Transverse colon (tissue), 4 donors: ENCODE measurements at regions not wholly inside any gene's neighbourhood (a gene's known extent, or its start where the extent isn't known, plus 50 kb on each side); places are given as distances from the start of the nearest gene placed in this dataset.

Experiments used
- DNase-seq: peaks from one replicate; pipeline ENCODE4 v3.0.0-alpha.2; 2019
- H3K27ac ChIP-seq, 4 donors: fragments of 200-600 bp; sonication (generic); 2 replicates each; pipeline ENCODE4 v1.5.1; 2016 to 2018; ENCODE audit warnings: inconsistent platforms in 4 of 4
- H3K27me3 ChIP-seq: fragments of 200-600 bp; sonication (generic); 2 replicates; pipeline ENCODE4 v1.5.1; 2017; ENCODE audit warnings: inconsistent platforms
- H3K36me3 ChIP-seq, 4 donors: fragments of 200-600 bp; sonication (generic); 2 replicates each; pipeline ENCODE4 v1.5.1; 2017 to 2019; ENCODE audit warnings: inconsistent platforms in 4 of 4
- H3K4me1 ChIP-seq, 4 donors: fragments of 200-600 bp; sonication (generic); 2 replicates each; pipeline ENCODE4 v1.5.1; 2017 to 2020; ENCODE audit warnings: inconsistent platforms in 4 of 4
- H3K4me3 ChIP-seq, 4 donors: fragments of 200-600 bp; sonication (generic); 1 replicate in 1 of 4; 2 replicates in 3 of 4; pipeline versions ENCODE4 v1.5.1 to v1.6.1; 2017 to 2019; ENCODE audit warnings: inconsistent platforms in 4 of 4
- H3K9me3 ChIP-seq, 2 donors: fragments of 200-600 bp; sonication (generic); 2 replicates each; pipeline ENCODE4 v1.5.1; 2017 to 2019; ENCODE audit warnings: inconsistent platforms in 2 of 2
- EP300 ChIP-seq: sonication (generic); formaldehyde crosslinking; IDR thresholded peaks from one replicate; pipeline ENCODE4 v1.6.1; 2017; ENCODE audit warnings: antibody characterized with exemption, low read depth
- POLR2A ChIP-seq: fragments of 450-650 bp; IDR thresholded peaks from one replicate; pipeline ENCODE4 v1.6.1; 2016; ENCODE audit warnings: antibody characterized with exemption, mild to moderate bottlenecking, moderate library complexity
- POLR2AphosphoS5 ChIP-seq, 3 donors: sonication (generic); formaldehyde crosslinking; IDR thresholded peaks; one replicate each; pipeline ENCODE4 v1.6.1; 2016; ENCODE audit warnings: antibody characterized with exemption in 3 of 3
- WGBS, 2 donors: methylation state at CpG; one replicate each; pipeline ENCODE4 v1.1.5; 2018; ENCODE audit warnings: low coverage in 1 of 2; 5-methylcytosine and 5-hydroxymethylcytosine counted together
- in situ Hi-C, 4 donors: fragments of 200-750 bp; cut with MboI; loops; one replicate each; pipeline versions ENCODE4 v1.15.0 to v1.15.1; 2017; ENCODE audit warnings: low sequenced_read_pairs in 3 of 4, low pct_ligation_motif_present in 1 of 4, low pct_unique_long_range_greater_than_20kb in 1 of 4
- intact Hi-C: fragments of 100-400 bp; cut with DNase I; formaldehyde crosslinking; loops from one replicate; pipeline ENCODE4 v1.15.1; 2023; ENCODE audit warnings: low total_unique reads
- TF ChIP-seq, protein P1 (sequence below), 5 experiments: fragments of 200-600 bp in 3 of 5; fragments of 450-650 bp in 2 of 5; sonication (generic) in 3 of 5; IDR thresholded peaks; 1 replicate in 2 of 5; 2 replicates in 3 of 5; pipeline ENCODE4 v1.5.1; 2016 to 2017; ENCODE audit warnings: antibody characterized with exemption in 5 of 5, inconsistent platforms in 3 of 5, mild to moderate bottlenecking in 2 of 5, moderate library complexity in 1 of 5

DNA sequence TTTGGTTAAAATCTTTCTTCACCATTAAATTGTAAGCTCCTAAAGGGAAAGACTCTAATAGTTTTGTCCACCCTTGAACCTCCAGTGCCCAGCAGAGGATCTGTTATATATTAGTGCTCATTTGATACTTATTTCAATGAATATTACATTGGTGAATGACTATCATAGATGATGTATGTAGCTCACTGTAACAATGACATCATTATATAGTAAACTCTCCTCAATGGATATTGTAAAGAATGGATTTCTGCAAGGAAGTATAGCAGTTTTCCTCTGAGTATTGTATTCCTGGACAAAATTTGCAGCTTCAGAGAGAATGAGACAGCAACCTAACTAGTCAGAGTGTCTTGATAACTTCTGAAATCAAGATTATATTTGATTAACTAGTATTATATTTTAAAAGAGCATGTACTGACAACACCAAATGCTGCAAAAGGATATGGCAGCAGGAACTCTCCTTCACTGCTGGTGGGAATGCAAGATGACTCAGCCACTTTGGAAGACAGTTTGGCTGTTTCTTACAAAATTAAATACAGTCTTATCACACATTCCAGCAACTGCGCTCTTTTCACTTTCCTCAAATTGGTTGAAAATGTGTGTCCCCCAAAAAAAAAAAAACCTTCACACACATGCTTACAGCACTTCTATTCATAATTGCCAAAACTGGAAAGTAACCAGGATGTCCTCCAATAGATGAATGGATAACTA lies 189.8 kb upstream of the OPRM1 start:
- H3K27me3 ChIP-seq, result no peaks in the 10 kb centered on the region
- TF ChIP-seq, protein P1, sequence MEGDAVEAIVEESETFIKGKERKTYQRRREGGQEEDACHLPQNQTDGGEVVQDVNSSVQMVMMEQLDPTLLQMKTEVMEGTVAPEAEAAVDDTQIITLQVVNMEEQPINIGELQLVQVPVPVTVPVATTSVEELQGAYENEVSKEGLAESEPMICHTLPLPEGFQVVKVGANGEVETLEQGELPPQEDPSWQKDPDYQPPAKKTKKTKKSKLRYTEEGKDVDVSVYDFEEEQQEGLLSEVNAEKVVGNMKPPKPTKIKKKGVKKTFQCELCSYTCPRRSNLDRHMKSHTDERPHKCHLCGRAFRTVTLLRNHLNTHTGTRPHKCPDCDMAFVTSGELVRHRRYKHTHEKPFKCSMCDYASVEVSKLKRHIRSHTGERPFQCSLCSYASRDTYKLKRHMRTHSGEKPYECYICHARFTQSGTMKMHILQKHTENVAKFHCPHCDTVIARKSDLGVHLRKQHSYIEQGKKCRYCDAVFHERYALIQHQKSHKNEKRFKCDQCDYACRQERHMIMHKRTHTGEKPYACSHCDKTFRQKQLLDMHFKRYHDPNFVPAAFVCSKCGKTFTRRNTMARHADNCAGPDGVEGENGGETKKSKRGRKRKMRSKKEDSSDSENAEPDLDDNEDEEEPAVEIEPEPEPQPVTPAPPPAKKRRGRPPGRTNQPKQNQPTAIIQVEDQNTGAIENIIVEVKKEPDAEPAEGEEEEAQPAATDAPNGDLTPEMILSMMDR (IDR thresholded peaks at IDR 0.05), result no peak
- TF ChIP-seq EP300, result no peak
- no peak for TF ChIP-seq POLR2AphosphoS5 (IDR thresholded peaks at IDR 0.05)
- no peak for TF ChIP-seq POLR2A
- no peak for DNase-seq
- no peak overlapping the region for H3K27ac ChIP-seq
- H3K4me3 ChIP-seq, result no peak overlapping the region
- intact Hi-C loops, result no loop called here
- H3K9me3 ChIP-seq, result no peaks in the 10 kb centered on the region
- WGBS, 2 donors, result 88 to 90% methylated on average over 1 of the region's 1 CpG
- H3K4me1 ChIP-seq, result no peaks in the 10 kb centered on the region
- in situ Hi-C loops, result no loop called here
- no peaks in the 10 kb centered on the region for H3K36me3 ChIP-seq

DNA sequence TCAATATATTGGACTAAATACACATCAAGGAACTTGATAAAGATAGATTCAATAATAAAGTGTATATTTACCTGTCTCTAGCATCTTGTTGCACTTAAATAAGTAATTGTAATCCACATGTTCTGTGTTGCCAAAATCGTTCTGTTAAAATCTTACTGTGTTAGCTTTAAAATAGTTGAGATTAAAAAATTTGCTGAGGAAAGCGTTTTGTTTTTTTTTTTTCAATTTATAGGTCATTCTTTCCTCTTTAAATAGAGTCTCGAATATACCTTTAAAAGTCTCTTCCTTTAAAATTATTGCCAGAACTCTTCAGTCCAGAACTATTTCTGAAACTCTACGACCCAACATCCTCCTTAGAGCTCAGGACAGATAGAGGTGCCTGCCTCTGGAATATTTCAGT lies 195.6 kb upstream of the OPRM1 start:
- Histone ChIP-seq H3K36me3 (no peaks in the 10 kb centered on the region), H3K27ac (no peak overlapping the region), H3K27me3 (no peaks in the 10 kb centered on the region), H3K9me3 (no peaks in the 10 kb centered on the region), H3K4me3 (no peak overlapping the region), H3K4me1 (no peaks in the 10 kb centered on the region)
- DNase-seq, result no peak
- in situ Hi-C loops, result no loop called here
- intact Hi-C loops, result loop anchor here (5.0 kb wide), 1 partner anchor 1029 kb away; no protein-coding TSS in a partner anchor
- WGBS, 2 donors, result 52 to 74% methylated on average over 4 of the region's 4 CpGs
- TF ChIP-seq EP300, result no peak
- TF ChIP-seq, protein P1 (IDR thresholded peaks at IDR 0.05), result no peak
- no peak for TF ChIP-seq POLR2AphosphoS5 (IDR thresholded peaks at IDR 0.05)
- TF ChIP-seq POLR2A, result no peak

DNA sequence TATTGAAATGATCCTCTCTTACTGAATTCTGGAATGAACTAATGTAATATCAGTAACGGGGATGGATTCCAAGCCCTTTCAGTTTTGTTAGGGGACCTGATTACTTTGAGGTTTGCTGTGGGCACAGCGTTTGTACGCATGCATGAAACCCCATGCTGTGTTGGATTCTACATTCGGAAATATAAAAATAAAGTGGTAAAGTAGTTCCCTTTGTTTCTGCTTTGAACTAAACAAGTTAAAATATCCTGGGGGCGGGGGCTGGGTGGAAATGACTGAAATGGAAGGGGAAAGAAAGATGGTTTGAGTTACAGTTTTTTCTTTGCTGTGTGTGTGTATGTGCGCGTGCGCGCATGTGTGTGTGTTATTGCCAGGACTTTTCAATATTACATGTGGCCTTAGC lies 196.5 kb upstream of the OPRM1 start:
- Histone ChIP-seq H3K4me3 (no peak overlapping the region), H3K9me3 (no peaks in the 10 kb centered on the region), H3K4me1 (no peaks in the 10 kb centered on the region), H3K27me3 (no peaks in the 10 kb centered on the region), H3K27ac (no peak overlapping the region), H3K36me3 (no peaks in the 10 kb centered on the region)
- intact Hi-C loops, result loop anchor here (5.0 kb wide), 1 partner anchor 1030 kb away; no protein-coding TSS in a partner anchor
- no peak for DNase-seq
- WGBS, 2 donors, result 79 to 80% methylated on average over 9 of the region's 9 CpGs
- in situ Hi-C loops, result no loop called here
- TF ChIP-seq, protein P1 (IDR thresholded peaks at IDR 0.05), result no peak
- no peak for TF ChIP-seq POLR2A
- no peak for TF ChIP-seq EP300
- TF ChIP-seq POLR2AphosphoS5 (IDR thresholded peaks at IDR 0.05), result no peak

DNA sequence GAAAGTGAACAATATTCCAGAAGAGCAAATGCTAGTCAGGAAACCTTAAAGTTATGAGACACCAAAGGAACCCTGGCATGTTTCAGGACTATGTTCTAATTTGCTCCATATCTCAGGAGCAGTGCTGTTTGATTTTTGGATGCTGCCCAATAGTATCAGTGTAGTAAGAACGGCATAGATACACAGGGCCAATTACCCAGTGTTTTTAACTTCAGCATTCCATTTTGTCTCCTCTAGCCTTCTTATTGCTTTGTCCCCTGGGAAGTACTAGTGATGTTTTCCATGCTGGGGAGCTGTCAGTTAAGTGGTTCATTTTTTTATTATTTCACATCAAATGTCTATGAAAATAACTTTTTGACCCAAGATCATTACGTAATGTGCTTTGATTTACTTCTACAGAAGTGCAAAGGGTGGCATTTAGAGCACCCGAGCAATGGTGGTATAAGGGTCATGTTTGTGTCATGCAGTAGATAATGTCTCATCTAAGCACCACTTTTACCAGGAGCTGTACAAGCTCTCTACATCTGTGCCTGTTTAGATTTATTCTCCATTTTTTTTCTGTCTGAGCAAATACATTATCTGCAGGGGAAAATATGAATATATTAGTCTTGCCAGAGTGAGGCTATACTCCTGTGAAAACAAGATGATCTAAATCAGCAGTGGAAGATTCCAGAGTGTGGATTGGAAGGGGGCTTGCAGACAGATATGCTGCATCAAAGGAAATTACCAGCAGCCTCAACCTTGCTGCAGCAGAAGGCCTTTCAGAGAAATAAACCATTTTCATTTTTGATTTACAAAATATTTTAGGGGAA lies 198.8 kb upstream of the OPRM1 start:
- Histone ChIP-seq H3K27ac (no peak overlapping the region), H3K9me3 (no peaks in the 10 kb centered on the region), H3K27me3 (no peaks in the 10 kb centered on the region), H3K4me3 (no peak overlapping the region), H3K36me3 (no peaks in the 10 kb centered on the region), H3K4me1 (no peaks in the 10 kb centered on the region)
- TF ChIP-seq EP300, result no peak
- TF ChIP-seq, protein P1 (IDR thresholded peaks at IDR 0.05), result no peak
- no peak for TF ChIP-seq POLR2AphosphoS5 (IDR thresholded peaks at IDR 0.05)
- no peak for TF ChIP-seq POLR2A
- WGBS, 2 donors, result 24 to 46% methylated on average over 3 of the region's 3 CpGs
- no peak for DNase-seq
- intact Hi-C loops (loop anchor here (5.0 kb wide), 1 partner anchor 1032 kb away; no protein-coding TSS in a partner anchor), in situ Hi-C loops (no loop called here)
